HEK293 (cell line): ENCODE measurements at regions not wholly inside any gene's neighbourhood (a gene's known extent, or its start where the extent isn't known, plus 50 kb on each side); places are given as distances from the start of the nearest gene placed in this dataset.

ENCODE experiments used
- CTCF ChIA-PET: fragments of 350-600 bp; formaldehyde crosslinking; extraction: SDS; loops from one replicate; lab custom pipeline; 2021; ENCODE audit warnings: antibody characterized with exemption; lab: Yijun Ruan, JAX
- POLR2A ChIA-PET: fragments of 300-600 bp; formaldehyde crosslinking; extraction: SDS; loops from one replicate; lab custom pipeline; 2020; ENCODE audit warnings: antibody characterized with exemption, inconsistent platforms; lab: Yijun Ruan, JAX
- H3K27ac ChIP-seq: fragments of 200-500 bp; sonication (Bioruptor generic); 2 replicates; pipeline ENCODE4 v1.5.1; 2014; ENCODE audit warnings: low read depth, low read length, control low read depth, inconsistent platforms; ENCODE audit errors: extremely low read depth
- H3K36me3 ChIP-seq, 2 experiments: fragments of 200-500 bp in 1 of 2; sonication (Bioruptor generic) in 1 of 2; 1 replicate in 1 of 2; 2 replicates in 1 of 2; pipeline ENCODE4 v1.5.1; 2014 to 2017; ENCODE audit warnings: inconsistent platforms in 2 of 2, low read length in 2 of 2; ENCODE audit not compliant: control insufficient read depth in 2 of 2, insufficient read depth in 1 of 2
- H3K4me1 ChIP-seq: fragments of 200-500 bp; sonication (Bioruptor generic); 2 replicates; pipeline ENCODE4 v1.5.1; 2014; ENCODE audit warnings: mild to moderate bottlenecking, low read length, inconsistent platforms; ENCODE audit not compliant: control insufficient read depth, insufficient read depth
- H3K4me3 ChIP-seq: 2 replicates; pipeline ENCODE4 v1.5.1; 2011; ENCODE audit warnings: low read depth, mild to moderate bottlenecking, control low read depth, low read length, moderate library complexity
- H3K9me3 ChIP-seq: fragments of 200-500 bp; sonication (Bioruptor generic); 2 replicates; pipeline ENCODE4 v1.5.1; 2014; ENCODE audit warnings: low read depth, low read length, inconsistent platforms; ENCODE audit not compliant: control insufficient read depth, insufficient read depth
- KLF17 ChIP-seq: fragments of 450-650 bp; formaldehyde crosslinking; IDR thresholded peaks from 2 replicates; pipeline ENCODE4 v1.5.1; 2016; ENCODE audit warnings: missing biosample characterization, missing genetic modification characterization
- PBX3 ChIP-seq: sonication (generic); formaldehyde crosslinking; IDR thresholded peaks from 2 replicates; pipeline ENCODE4 v1.8.1; 2022; ENCODE audit warnings: mild to moderate bottlenecking, moderate library complexity, missing genetic modification reagents
- TRIM28 ChIP-seq: IDR thresholded peaks from 2 replicates; pipeline ENCODE4 v1.6.1; 2011; ENCODE audit warnings: low read length, control low read depth, borderline replicate concordance
- ZNF132 ChIP-seq: fragments of 450-650 bp; formaldehyde crosslinking; IDR thresholded peaks from 2 replicates; pipeline ENCODE4 v1.5.1; 2017; ENCODE audit warnings: missing biosample characterization, missing genetic modification characterization, borderline replicate concordance
- ZNF19 ChIP-seq: fragments of 450-650 bp; formaldehyde crosslinking; IDR thresholded peaks from 2 replicates; pipeline ENCODE4; 2016; ENCODE audit warnings: missing biosample characterization, missing genetic modification characterization, low read depth
- ZNF2 ChIP-seq: fragments of 450-650 bp; formaldehyde crosslinking; IDR thresholded peaks from 2 replicates; pipeline ENCODE4 v1.5.1; 2016; ENCODE audit warnings: missing biosample characterization, missing genetic modification characterization
- ZNF223 ChIP-seq: fragments of 450-650 bp; formaldehyde crosslinking; IDR thresholded peaks from 2 replicates; pipeline ENCODE4 v1.5.1; 2016; ENCODE audit warnings: missing biosample characterization, missing genetic modification characterization
- ZNF311 ChIP-seq: fragments of 450-650 bp; formaldehyde crosslinking; IDR thresholded peaks from 2 replicates; pipeline ENCODE4 v1.5.1; 2017; ENCODE audit warnings: missing biosample characterization, missing genetic modification characterization, borderline replicate concordance
- ZNF544 ChIP-seq: fragments of 450-650 bp; formaldehyde crosslinking; IDR thresholded peaks from 2 replicates; pipeline ENCODE4 v1.5.0; 2017; ENCODE audit warnings: missing biosample characterization, missing genetic modification characterization
- ZNF585B ChIP-seq: fragments of 450-650 bp; formaldehyde crosslinking; IDR thresholded peaks from 2 replicates; pipeline ENCODE4 v1.5.1; 2016; ENCODE audit warnings: missing biosample characterization, missing genetic modification characterization
- ZNF621 ChIP-seq: fragments of 450-650 bp; formaldehyde crosslinking; IDR thresholded peaks from 2 replicates; pipeline ENCODE4 v1.5.1; 2017; ENCODE audit warnings: missing biosample characterization, missing genetic modification characterization
- ZNF792 ChIP-seq: fragments of 450-650 bp; formaldehyde crosslinking; IDR thresholded peaks from 2 replicates; pipeline ENCODE4 v1.5.1; 2016; ENCODE audit warnings: missing biosample characterization, missing genetic modification characterization
- ZSCAN18 ChIP-seq: fragments of 450-650 bp; formaldehyde crosslinking; IDR thresholded peaks from 2 replicates; pipeline ENCODE4 v1.5.1; 2016; ENCODE audit warnings: missing biosample characterization, missing genetic modification characterization
- TF ChIP-seq, protein P1 (sequence below): fragments of 450-650 bp; formaldehyde crosslinking; IDR thresholded peaks from 2 replicates; pipeline ENCODE4 v1.5.1; 2016; ENCODE audit warnings: missing biosample characterization, missing genetic modification characterization
- TF ChIP-seq, protein P2 (sequence below): IDR thresholded peaks from 2 replicates; pipeline ENCODE4 v1.6.1; 2011; ENCODE audit warnings: mild to moderate bottlenecking, low read depth, low read length, borderline replicate concordance
- TF ChIP-seq, protein P3 (sequence below): fragments of 450-650 bp; formaldehyde crosslinking; IDR thresholded peaks from 2 replicates; pipeline ENCODE4 v1.5.1; 2016; ENCODE audit warnings: missing biosample characterization, missing genetic modification characterization, borderline replicate concordance

DNA sequence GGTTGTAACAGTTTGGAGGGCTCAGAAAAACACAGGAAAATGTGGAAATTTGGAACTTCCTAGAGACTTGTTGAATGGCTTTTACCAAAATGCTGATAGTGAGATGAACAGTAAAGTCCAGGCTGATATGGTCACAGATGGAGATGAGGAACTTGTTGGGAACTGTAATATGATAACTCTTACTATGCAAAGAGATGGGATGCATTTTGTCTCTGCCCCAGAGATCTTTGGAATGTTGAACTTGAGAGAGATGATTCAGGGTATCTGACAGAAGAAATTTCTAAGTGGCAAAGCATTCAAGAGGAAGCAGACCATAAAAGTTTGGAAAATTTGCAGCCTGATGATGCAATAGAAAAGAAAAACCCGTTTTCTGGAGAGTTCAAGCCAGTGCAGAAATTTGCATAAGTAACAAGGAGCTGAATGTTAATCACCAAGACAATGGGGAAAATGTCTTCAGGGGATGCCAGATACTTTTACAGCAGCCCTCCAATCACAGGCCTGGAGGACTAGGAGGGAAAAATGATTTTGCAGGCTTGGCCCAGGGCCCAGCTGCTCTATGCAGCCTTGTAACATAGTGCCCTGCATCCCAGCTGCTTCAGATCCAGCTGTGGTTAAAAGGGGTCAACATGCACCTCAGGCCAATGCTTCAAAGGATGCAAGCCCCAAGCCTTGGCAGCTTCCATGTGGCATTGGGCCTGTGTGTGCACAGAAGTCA is 572.7 kb upstream of the ATP2B1 start:
- Histone ChIP-seq H3K27ac (no peak overlapping the region), H3K36me3 (no peaks in the 10 kb centered on the region), H3K9me3 (no peaks in the 10 kb centered on the region), H3K4me1 (no peaks in the 10 kb centered on the region), H3K4me3 (no peak overlapping the region)
- ChIA-PET CTCF (no interaction called here), POLR2A (no interaction called here)
- TF ChIP-seq ZNF2 (tag by site-specific recombination) (no peak), ZNF585B (tag by site-specific recombination) (peak; percentile 86), ZNF544 (tag by site-specific recombination) (no peak), TRIM28 (peak; percentile 39; the same call in 1 of the 2 replicates), ZNF223 (no peak), ZNF19 (tag by site-specific recombination) (no peak), ZNF792 (tag by site-specific recombination) (no peak)
- TF ChIP-seq, protein P1, sequence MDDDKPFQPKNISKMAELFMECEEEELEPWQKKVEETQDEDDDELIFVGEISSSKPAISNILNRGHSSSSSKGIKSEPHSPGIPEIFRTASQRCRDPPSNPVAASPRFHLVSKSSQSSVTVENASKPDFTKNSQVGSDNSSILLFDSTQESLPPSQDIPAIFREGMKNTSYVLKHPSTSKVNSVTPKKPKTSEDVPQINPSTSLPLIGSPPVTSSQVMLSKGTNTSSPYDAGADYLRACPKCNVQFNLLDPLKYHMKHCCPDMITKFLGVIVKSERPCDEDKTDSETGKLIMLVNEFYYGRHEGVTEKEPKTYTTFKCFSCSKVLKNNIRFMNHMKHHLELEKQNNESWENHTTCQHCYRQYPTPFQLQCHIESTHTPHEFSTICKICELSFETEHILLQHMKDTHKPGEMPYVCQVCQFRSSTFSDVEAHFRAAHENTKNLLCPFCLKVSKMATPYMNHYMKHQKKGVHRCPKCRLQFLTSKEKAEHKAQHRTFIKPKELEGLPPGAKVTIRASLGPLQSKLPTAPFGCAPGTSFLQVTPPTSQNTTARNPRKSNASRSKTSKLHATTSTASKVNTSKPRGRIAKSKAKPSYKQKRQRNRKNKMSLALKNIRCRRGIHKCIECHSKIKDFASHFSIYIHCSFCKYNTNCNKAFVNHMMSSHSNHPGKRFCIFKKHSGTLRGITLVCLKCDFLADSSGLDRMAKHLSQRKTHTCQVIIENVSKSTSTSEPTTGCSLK (tag by site-specific recombination), result no peak

DNA sequence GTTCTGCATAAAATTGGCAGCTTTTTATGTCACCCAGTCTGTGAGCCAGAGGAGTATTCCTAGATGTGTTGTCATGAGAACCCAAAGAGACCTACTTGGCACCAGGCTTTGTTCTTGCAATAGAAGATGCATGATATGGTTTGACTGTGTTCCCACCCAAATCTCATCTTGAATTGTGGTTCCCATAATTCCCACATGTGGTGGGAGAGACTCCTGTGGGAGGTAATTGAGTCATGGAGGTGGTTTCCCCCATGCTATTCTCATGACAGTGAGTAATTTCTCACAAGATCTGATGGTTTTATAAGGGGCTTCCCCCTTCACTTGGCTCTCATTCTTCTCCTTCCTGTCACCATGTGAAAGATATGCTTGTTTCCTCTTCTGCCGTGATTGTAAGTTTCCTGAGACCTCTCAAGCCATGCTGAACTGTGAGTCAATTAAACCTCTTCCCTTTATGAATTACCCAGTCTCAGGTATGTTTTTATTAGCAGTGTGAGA is 572.0 kb upstream of the ATP2B1 start:
- TF ChIP-seq KLF17 (tag by site-specific recombination) (no peak), ZNF132 (tag by site-specific recombination) (no peak), ZNF621 (no peak), ZSCAN18 (no peak)
- TF ChIP-seq, protein P2, sequence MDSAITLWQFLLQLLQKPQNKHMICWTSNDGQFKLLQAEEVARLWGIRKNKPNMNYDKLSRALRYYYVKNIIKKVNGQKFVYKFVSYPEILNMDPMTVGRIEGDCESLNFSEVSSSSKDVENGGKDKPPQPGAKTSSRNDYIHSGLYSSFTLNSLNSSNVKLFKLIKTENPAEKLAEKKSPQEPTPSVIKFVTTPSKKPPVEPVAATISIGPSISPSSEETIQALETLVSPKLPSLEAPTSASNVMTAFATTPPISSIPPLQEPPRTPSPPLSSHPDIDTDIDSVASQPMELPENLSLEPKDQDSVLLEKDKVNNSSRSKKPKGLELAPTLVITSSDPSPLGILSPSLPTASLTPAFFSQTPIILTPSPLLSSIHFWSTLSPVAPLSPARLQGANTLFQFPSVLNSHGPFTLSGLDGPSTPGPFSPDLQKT, result no peak
- no peak overlapping the region for H3K27ac ChIP-seq
- ChIA-PET CTCF (no interaction called here), POLR2A (no interaction called here)
- H3K36me3 ChIP-seq, result no peaks in the 10 kb centered on the region
- H3K4me1 ChIP-seq, result no peaks in the 10 kb centered on the region
- no peaks in the 10 kb centered on the region for H3K9me3 ChIP-seq
- no peak overlapping the region for H3K4me3 ChIP-seq

DNA sequence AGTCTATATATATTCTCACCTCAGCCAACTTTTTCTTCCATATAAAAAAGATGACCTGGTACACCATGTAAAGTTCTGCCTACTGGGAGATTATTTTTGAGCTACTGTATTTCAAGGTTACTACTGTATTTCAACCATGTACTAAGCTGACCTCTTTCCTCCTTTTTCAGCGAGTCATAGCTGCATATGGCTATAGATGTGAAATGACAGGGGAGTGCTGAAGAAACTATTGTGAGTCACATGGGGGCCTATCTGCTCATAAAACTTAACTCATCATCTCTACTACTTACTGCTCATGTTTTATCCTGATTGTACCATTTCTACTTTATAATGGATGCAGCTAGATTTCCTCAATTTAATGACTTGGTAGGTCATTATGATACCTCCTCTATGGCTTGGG is 571.4 kb upstream of the ATP2B1 start:
- Histone ChIP-seq H3K4me3 (no peak overlapping the region), H3K27ac (no peak overlapping the region), H3K4me1 (no peaks in the 10 kb centered on the region), H3K36me3 (no peaks in the 10 kb centered on the region), H3K9me3 (no peaks in the 10 kb centered on the region)
- TF ChIP-seq ZNF311 (no peak), PBX3 (CRISPR knock-in tag) (no peak)
- TF ChIP-seq, protein P3, sequence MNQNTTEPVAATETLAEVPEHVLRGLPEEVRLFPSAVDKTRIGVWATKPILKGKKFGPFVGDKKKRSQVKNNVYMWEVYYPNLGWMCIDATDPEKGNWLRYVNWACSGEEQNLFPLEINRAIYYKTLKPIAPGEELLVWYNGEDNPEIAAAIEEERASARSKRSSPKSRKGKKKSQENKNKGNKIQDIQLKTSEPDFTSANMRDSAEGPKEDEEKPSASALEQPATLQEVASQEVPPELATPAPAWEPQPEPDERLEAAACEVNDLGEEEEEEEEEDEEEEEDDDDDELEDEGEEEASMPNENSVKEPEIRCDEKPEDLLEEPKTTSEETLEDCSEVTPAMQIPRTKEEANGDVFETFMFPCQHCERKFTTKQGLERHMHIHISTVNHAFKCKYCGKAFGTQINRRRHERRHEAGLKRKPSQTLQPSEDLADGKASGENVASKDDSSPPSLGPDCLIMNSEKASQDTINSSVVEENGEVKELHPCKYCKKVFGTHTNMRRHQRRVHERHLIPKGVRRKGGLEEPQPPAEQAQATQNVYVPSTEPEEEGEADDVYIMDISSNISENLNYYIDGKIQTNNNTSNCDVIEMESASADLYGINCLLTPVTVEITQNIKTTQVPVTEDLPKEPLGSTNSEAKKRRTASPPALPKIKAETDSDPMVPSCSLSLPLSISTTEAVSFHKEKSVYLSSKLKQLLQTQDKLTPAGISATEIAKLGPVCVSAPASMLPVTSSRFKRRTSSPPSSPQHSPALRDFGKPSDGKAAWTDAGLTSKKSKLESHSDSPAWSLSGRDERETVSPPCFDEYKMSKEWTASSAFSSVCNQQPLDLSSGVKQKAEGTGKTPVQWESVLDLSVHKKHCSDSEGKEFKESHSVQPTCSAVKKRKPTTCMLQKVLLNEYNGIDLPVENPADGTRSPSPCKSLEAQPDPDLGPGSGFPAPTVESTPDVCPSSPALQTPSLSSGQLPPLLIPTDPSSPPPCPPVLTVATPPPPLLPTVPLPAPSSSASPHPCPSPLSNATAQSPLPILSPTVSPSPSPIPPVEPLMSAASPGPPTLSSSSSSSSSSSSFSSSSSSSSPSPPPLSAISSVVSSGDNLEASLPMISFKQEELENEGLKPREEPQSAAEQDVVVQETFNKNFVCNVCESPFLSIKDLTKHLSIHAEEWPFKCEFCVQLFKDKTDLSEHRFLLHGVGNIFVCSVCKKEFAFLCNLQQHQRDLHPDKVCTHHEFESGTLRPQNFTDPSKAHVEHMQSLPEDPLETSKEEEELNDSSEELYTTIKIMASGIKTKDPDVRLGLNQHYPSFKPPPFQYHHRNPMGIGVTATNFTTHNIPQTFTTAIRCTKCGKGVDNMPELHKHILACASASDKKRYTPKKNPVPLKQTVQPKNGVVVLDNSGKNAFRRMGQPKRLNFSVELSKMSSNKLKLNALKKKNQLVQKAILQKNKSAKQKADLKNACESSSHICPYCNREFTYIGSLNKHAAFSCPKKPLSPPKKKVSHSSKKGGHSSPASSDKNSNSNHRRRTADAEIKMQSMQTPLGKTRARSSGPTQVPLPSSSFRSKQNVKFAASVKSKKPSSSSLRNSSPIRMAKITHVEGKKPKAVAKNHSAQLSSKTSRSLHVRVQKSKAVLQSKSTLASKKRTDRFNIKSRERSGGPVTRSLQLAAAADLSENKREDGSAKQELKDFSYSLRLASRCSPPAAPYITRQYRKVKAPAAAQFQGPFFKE (tag by site-specific recombination), result no peak
- ChIA-PET CTCF (no interaction called here), POLR2A (no interaction called here)
